BE2C (cell line): ENCODE measurements at regions not wholly inside any gene's neighbourhood (a gene's known extent, or its start where the extent isn't known, plus 50 kb on each side); places are given as distances from the start of the nearest gene placed in this dataset.
A peak's percentile ranks its signal among the peaks of the same experiment; 100 is the strongest.
"Not testable (repeated sequence)": the region's sequence is repeated elsewhere in the genome, so short reads cannot be mapped to it uniquely, and the experiment has no call there.

Experiments
- DNase-seq: peaks from one replicate; pipeline ENCODE4 v3.0.0-alpha.2; 2020
- H3K27me3 ChIP-seq: fragments of 250-450 bp; sonication (Bioruptor Pico); 2 replicates; pipeline ENCODE4 v1.5.1; 2020; ENCODE audit warnings: mild to moderate bottlenecking
- H3K36me3 ChIP-seq: fragments of 250-450 bp; sonication (Bioruptor Pico); 2 replicates; pipeline ENCODE4 v1.5.1; 2020; ENCODE audit warnings: mild to moderate bottlenecking
- H3K4me1 ChIP-seq: fragments of 250-450 bp; sonication (Bioruptor Pico); 2 replicates; pipeline ENCODE4 v1.5.1; 2020
- H3K4me3 ChIP-seq: 2 replicates; pipeline ENCODE4 v1.5.1; 2011; ENCODE audit warnings: low read depth, low read length
- H3K9me3 ChIP-seq: fragments of 250-450 bp; sonication (Bioruptor Pico); 2 replicates; pipeline ENCODE4 v1.5.1; 2020
- CTCF ChIP-seq: IDR thresholded peaks from 2 replicates; pipeline ENCODE4 v1.5.1; 2012; ENCODE audit warnings: mild to moderate bottlenecking, low read depth, low read length

GRCh38 chr11:8767466-8768142, 85.0 kb downstream of the RPL27A start:
- Histone ChIP-seq H3K9me3 (no peaks in the 10 kb centered on the region), H3K27me3 (no peaks in the 10 kb centered on the region), H3K4me1 (no peaks in the 10 kb centered on the region), H3K4me3 (no peak overlapping the region), H3K36me3 (no peaks in the 10 kb centered on the region)
- no peak for DNase-seq
- no peak for TF ChIP-seq CTCF

GRCh38 chr11:8768625-8769333, 86.2 kb downstream of the RPL27A start:
- DNase-seq, result no peak
- Histone ChIP-seq H3K4me3 (no peak overlapping the region), H3K4me1 (no peaks in the 10 kb centered on the region), H3K36me3 (no peaks in the 10 kb centered on the region), H3K27me3 (no peaks in the 10 kb centered on the region), H3K9me3 (no peaks in the 10 kb centered on the region)
- TF ChIP-seq CTCF, result no peak

GRCh38 chr11:8772571-8773519, 90.3 kb downstream of the RPL27A start:
- H3K27me3 ChIP-seq, result no peaks in the 10 kb centered on the region
- DNase-seq, result peak; percentile 14
- no peak overlapping the region for H3K4me3 ChIP-seq
- H3K9me3 ChIP-seq, result no peaks in the 10 kb centered on the region
- H3K36me3 ChIP-seq, result no peaks in the 10 kb centered on the region
- TF ChIP-seq CTCF, result no peak
- no peaks in the 10 kb centered on the region for H3K4me1 ChIP-seq

GRCh38 chr11:8773916-8774539, 91.4 kb downstream of the RPL27A start:
- Histone ChIP-seq H3K27me3 (no peaks in the 10 kb centered on the region), H3K4me3 (no peak overlapping the region)
- no peak for DNase-seq

GRCh38 chr11:8774916-8775315, 92.3 kb downstream of the RPL27A start:
- not testable (repeated sequence) for H3K36me3 ChIP-seq

More at GRCh38 chr11:8773916-8774539, 91.4 kb downstream of the RPL27A start:
- H3K36me3 ChIP-seq, result no peaks in the 10 kb centered on the region
- no peaks in the 10 kb centered on the region for H3K4me1 ChIP-seq
- H3K9me3 ChIP-seq, result no peaks in the 10 kb centered on the region
- TF ChIP-seq CTCF, result no peak

GRCh38 chr11:8775332-8775731, 92.7 kb downstream of the RPL27A start:
- no peak for DNase-seq
- TF ChIP-seq CTCF, result no peak
- no peaks in the 10 kb centered on the region for H3K27me3 ChIP-seq

More at GRCh38 chr11:8774916-8775315, 92.3 kb downstream of the RPL27A start:
- not testable (repeated sequence) for H3K4me3 ChIP-seq, H3K9me3 ChIP-seq, H3K27me3 ChIP-seq, DNase-seq, H3K4me1 ChIP-seq

More at GRCh38 chr11:8775332-8775731, 92.7 kb downstream of the RPL27A start:
- no peaks in the 10 kb centered on the region for H3K4me1 ChIP-seq
- no peak overlapping the region for H3K4me3 ChIP-seq
- H3K36me3 ChIP-seq, result no peaks in the 10 kb centered on the region
- no peaks in the 10 kb centered on the region for H3K9me3 ChIP-seq
